ENCODE measurements at regions not wholly inside any gene's neighbourhood (a gene's known extent, or its start where the extent isn't known, plus 50 kb on each side); places are given as distances from the start of the nearest gene placed in this dataset.
A peak's percentile ranks its signal among the peaks of the same experiment; 100 is the strongest.
"Not testable (repeated sequence)": the region's sequence is repeated elsewhere in the genome, so short reads cannot be mapped to it uniquely, and the experiment has no call there.

DNA sequence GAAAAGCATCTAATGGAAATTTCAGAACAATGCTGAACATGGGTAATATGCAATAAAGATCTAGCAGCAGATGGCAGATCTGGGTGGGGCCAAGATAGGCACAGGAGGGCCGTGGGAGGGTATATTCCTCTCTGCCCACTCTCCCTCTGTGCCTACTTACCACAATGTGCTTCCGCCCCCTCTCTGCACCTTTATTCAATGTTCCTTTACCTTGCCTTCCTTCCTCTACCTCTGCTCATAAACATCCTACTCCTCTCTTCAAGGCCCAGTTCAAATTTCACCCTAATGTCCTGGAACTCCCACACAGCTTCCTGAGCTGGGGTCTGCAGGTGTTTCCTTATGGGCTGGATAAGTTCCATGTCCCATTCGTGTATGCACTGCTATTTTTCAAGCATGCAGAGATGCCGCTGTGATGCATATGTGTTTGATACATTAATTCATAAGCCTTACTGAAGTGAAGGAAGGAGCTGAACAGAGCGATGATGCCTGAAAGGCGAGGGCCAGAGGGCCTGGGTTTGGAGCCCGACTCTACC is 65.6 kb upstream of the EDEM3 start:
- DNase-seq (ENCODE audit: low spot score), result no peak

DNA sequence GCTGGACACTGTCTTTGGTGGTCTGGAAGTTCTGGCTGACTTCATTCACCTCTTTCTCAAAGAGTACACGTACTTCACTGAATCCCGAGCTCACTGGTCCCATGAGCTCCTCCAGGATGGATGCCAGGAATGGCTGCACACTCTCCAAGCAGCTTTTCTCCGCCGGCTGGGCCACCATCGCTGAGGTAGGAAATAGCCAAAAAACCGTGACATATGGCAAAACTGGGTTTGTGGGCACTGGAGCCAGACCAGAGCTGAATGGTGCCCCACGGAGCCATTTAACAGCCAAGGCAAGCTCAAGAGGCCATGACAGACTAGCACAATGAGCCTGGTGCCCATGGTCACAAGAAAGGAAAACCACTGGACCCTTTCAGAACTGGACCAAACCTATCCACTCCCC is 64.0 kb upstream of the EDEM3 start:
- no peak for DNase-seq (ENCODE audit: low spot score)

DNA sequence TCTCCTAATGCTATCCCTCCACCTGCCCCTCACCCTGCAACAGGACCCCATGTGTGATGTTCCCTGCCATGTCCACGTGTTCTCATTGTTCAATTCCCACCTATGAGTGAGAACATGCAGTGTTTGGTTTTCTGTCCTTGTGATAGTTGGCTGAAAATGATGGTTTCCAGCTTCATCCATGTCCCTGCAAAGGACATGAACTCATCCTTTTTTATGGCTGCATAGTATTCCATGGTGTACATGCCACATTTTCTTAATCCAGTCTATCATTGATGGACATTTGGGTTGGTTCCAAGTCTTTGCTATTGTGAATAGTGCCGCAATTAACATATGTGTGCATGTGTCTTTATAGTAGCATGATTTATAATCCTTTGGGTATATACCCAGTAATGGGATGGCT is 62.3 kb upstream of the EDEM3 start:
- not testable (repeated sequence) for DNase-seq (ENCODE audit: low spot score)

DNA sequence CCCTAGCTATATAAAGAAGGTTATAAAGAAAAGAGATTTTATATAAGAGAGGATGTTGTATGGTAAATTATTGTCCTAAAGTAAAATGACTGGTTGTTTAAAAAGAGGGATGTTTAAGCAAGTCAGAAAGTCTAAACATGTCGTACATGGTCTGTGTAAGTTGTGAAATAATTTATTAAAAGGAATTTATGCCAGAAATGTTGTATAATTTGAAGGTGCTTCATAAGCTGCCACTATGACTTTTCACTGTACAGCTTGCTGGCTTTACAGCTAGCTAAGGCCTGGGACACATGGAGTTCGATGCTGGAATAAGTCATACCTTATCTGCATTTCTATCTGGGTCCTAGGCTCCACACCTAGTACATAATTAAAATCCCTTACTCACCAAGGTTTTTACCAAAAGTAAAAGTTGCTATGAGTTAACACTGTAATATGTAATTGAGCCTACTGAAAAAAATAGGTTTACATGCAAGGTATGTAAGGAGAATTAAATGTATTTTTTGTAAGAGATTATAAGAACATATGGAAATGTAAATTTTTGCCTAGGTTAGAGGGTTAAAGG is 59.0 kb upstream of the EDEM3 start:
- DNase-seq (ENCODE audit: low spot score), result no peak

DNA sequence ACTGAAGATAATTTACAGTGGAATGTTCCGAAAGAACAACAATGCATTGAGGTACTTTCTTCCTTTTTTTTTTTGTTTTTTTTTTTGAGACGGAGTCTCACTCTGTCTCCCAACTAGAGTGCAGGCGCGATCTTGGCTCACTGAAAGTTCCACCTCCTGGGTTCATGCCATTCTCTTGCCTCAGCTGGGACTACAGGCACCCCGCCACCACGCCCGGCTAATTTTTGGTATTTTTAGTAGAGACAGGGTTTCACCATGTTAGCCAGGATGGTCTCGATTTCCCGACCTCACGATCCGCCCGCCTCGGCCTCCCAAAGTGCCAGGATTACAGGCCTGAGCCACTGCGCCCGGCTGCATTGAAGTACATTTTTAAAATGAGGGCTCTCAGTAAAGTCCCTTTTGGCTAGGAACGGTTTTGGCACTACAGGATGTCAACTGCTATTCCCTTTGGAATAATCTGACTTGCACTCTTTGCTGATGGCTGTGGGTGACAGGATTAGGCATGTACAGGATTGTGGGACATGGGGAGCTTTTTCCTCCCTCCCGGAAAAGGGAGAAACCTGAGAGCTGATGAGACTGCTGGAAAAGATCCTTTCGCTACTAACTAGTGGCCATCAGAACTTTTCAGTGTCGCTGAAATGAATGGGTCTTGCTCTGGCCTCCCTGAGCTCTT is 56.9 kb upstream of the EDEM3 start:
- DNase-seq (ENCODE audit: low spot score), result no peak

DNA sequence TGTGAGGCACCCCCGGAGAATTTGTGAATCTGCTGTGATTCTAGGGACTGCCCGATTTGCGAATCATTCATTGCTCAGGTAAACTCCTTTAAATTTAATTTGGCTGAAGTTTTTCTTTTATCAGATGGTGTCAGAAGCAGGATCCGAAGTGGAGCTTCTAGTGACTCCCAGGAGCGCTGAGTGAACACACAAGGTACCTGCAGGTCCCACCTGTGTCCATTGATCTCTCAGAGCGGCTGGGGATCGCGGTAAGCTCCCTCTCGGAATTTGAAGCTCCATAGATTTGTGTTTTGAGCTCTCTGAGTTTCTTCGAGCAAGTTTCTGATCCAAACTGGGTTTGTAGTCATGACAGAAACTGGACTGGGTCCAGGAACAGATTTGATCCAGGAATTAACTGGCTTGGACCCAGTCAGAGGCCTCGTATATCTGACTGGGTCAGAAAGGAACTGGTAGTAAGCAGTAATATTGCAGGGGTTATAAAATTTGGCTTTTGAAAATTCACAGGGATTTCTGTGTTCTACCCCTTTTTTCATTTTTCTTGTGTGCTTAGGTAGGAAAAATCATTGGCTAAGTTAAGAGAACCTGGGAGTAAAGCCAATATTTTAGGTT is 56.2 kb upstream of the EDEM3 start:
- no peak for DNase-seq (ENCODE audit: low spot score)

DNA sequence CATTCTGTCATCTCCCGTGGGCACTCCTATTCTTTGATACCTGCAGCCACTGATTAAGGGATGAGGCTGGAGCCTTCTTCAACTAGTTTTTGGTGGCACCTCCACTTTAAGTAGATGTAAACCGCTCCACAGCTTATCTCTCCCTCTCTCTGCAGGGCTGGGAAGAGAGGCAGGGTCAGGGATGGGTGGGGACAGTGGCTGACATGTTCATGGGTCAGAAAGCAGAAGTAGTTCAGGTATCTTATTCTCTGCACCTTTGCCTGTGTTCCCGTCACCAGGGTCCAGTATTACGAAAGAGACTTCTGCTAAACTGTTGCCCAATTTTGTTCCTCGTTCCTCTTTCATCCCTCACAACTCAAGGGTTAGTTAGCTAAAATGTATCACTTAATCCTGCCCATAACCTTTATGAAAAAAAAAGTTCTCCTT is 51.7 kb upstream of the EDEM3 start:
- DNase-seq (ENCODE audit: low spot score), result no peak

DNA sequence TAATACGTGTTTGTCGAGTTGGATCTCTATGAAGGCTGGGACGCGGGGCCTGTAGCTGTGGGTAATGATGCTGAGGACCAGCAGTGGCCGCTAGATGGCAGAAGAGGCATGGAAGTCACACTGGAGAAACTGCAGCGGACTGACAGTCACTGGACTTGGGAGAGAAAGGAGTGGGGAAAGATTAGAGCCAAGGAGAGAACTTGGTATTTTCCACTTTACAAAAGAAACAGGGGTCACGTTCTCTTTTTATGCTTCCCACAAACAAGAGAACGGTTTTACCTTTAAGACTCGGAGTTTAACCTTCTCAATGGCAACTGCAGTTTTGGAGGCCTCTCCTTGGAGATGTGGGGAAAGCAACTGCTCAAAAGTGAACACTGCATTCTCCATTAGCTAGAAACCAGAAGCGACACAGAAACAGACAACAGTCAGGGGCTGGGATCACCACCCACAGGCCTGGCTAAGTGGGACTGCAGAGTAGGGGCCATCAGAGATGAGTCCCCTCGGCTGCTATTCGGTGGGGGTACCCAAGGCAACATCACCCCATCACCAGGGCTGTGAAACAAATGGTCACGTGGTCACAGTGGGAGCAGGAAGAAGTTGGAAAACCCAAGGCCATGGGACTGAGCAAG is 51.1 kb upstream of the EDEM3 start:
- DNase-seq (ENCODE audit: low spot score), result peak; percentile 84

Data from RKO (cell line).